Activated CD4-positive, CD25-positive, alpha-beta regulatory T cell (primary cell): ENCODE measurements at regions not wholly inside any gene's neighbourhood (a gene's known extent, or its start where the extent isn't known, plus 50 kb on each side); places are given as distances from the start of the nearest gene placed in this dataset.

ENCODE experiments used
- DNase-seq, 4 experiments: peaks; one replicate each; lab custom pipeline; 2025; lab: John Stamatoyannopoulos, UW

GRCh38 chr10:4662576-4663161 is 163.3 kb upstream of the AKR1E2 start:
- no peak for DNase-seq

GRCh38 chr10:4661511-4662255 is 164.3 kb upstream of the AKR1E2 start:
- DNase-seq, result no peak

- no peak for DNase-seq
Observed at GRCh38 chr10:4658777-4659176, 167.2 kb upstream of the AKR1E2 start.

- DNase-seq, result peak in 2 of 4 experiments; percentile 3 to 13
Observed at GRCh38 chr10:4656576-4657194, 169.3 kb upstream of the AKR1E2 start.

- DNase-seq, result no peak
Observed at GRCh38 chr10:4655879-4656278, 170.1 kb upstream of the AKR1E2 start.

- DNase-seq, result no peak
Observed at GRCh38 chr10:4655406-4655805, 170.6 kb upstream of the AKR1E2 start.

- no peak for DNase-seq
Observed at GRCh38 chr10:4654496-4654895, 171.5 kb upstream of the AKR1E2 start.

GRCh38 chr10:4653160-4653559 is 172.8 kb upstream of the AKR1E2 start:
- DNase-seq, result no peak

- DNase-seq, result peak in 2 of 4 experiments; percentile 15 to 17
Observed at GRCh38 chr10:4652111-4653010, 173.6 kb upstream of the AKR1E2 start.

- no peak for DNase-seq
Observed at GRCh38 chr10:4651404-4652037, 174.5 kb upstream of the AKR1E2 start.

- no peak for DNase-seq
Observed at GRCh38 chr10:4650582-4650981, 175.4 kb upstream of the AKR1E2 start.

- no peak for DNase-seq
Observed at GRCh38 chr10:4649886-4650508, 176.0 kb upstream of the AKR1E2 start.

GRCh38 chr10:4649471-4649870 is 176.5 kb upstream of the AKR1E2 start:
- no peak for DNase-seq

GRCh38 chr10:4648999-4649398 is 177.0 kb upstream of the AKR1E2 start:
- DNase-seq, result no peak

GRCh38 chr10:4647109-4647785 is 178.8 kb upstream of the AKR1E2 start:
- no peak for DNase-seq

- DNase-seq, result no peak
Observed at GRCh38 chr10:4646547-4646946, 179.5 kb upstream of the AKR1E2 start.

GRCh38 chr10:4645836-4646235 is 180.2 kb upstream of the AKR1E2 start:
- DNase-seq, result no peak

GRCh38 chr10:4643471-4643870 is 182.5 kb upstream of the AKR1E2 start:
- DNase-seq, result no peak

GRCh38 chr10:4639960-4640359 is 186.0 kb upstream of the AKR1E2 start:
- DNase-seq, result no peak

- DNase-seq, result no peak
Observed at GRCh38 chr10:4638099-4638498, 187.9 kb upstream of the AKR1E2 start.

- DNase-seq, result no peak
Observed at GRCh38 chr10:4637657-4638056, 188.3 kb upstream of the AKR1E2 start.
